ENCODE measurements at regions not wholly inside any gene's neighbourhood (a gene's known extent, or its start where the extent isn't known, plus 50 kb on each side); places are given as distances from the start of the nearest gene placed in this dataset.

DNA sequence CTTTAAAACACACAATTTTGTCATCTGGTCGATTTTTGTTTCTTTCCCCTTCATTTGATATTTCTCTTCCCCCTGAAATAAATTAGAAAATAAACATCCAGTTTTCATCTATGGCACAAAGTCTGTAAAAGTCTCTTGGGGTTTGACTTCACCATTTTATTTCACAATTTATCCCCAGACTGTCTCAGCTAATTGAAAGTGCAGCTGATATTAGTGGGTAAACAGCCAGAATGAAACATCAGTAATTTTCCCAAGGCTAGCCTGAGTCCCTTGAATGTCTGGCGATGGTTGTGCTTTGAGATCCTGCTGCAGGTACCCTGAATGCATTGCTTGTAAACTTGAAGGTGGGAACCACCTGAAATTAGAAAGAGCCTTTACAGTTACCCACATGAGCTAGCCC lies 60.6 kb upstream of the NEBL start:
- TF ChIP-seq, protein P1, sequence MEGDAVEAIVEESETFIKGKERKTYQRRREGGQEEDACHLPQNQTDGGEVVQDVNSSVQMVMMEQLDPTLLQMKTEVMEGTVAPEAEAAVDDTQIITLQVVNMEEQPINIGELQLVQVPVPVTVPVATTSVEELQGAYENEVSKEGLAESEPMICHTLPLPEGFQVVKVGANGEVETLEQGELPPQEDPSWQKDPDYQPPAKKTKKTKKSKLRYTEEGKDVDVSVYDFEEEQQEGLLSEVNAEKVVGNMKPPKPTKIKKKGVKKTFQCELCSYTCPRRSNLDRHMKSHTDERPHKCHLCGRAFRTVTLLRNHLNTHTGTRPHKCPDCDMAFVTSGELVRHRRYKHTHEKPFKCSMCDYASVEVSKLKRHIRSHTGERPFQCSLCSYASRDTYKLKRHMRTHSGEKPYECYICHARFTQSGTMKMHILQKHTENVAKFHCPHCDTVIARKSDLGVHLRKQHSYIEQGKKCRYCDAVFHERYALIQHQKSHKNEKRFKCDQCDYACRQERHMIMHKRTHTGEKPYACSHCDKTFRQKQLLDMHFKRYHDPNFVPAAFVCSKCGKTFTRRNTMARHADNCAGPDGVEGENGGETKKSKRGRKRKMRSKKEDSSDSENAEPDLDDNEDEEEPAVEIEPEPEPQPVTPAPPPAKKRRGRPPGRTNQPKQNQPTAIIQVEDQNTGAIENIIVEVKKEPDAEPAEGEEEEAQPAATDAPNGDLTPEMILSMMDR (IDR thresholded peaks at IDR 0.05), result no peak
- TF ChIP-seq POLR2A (IDR thresholded peaks at IDR 0.05), result no peak

Data from breast epithelium (tissue), 3 donors.